GM23248 (cell line): ENCODE measurements at regions not wholly inside any gene's neighbourhood (a gene's known extent, or its start where the extent isn't known, plus 50 kb on each side); places are given as distances from the start of the nearest gene placed in this dataset.

Experiments
- DNase-seq: peaks from one replicate; pipeline ENCODE4 v3.0.0-alpha.2; 2015
- H2AFZ ChIP-seq: fragments of 200-600 bp; sonication (generic); 2 replicates; pipeline ENCODE4 v1.6.1; 2016; ENCODE audit warnings: antibody characterized with exemption
- H3F3A ChIP-seq: fragments of 200-600 bp; sonication (generic); 2 replicates; pipeline ENCODE4 v1.6.1; 2016; ENCODE audit warnings: mild to moderate bottlenecking, antibody characterized with exemption, mixed run types; ENCODE audit not compliant: insufficient read depth
- H3K27ac ChIP-seq: fragments of 200-600 bp; sonication (generic); 2 replicates; pipeline ENCODE4 v1.5.1; 2016; ENCODE audit warnings: mild to moderate bottlenecking
- H3K27me3 ChIP-seq: fragments of 200-600 bp; sonication (generic); replicated peaks from 2 replicates; pipeline ENCODE4 v1.6.1; 2016; ENCODE audit warnings: mild to moderate bottlenecking; ENCODE audit not compliant: insufficient read depth
- H3K36me3 ChIP-seq: fragments of 200-600 bp; sonication (generic); 2 replicates; pipeline ENCODE4 v1.6.1; 2016; ENCODE audit warnings: low read depth, mild to moderate bottlenecking
- H3K4me1 ChIP-seq: fragments of 200-600 bp; sonication (generic); 2 replicates; pipeline ENCODE4 v1.6.1; 2016; ENCODE audit warnings: mild to moderate bottlenecking; ENCODE audit not compliant: insufficient read depth
- H3K4me2 ChIP-seq: fragments of 200-600 bp; sonication (generic); one replicate; pipeline ENCODE4 v1.6.1; 2016; ENCODE audit warnings: mild to moderate bottlenecking; ENCODE audit not compliant: unreplicated experiment
- H3K4me3 ChIP-seq: fragments of 200-600 bp; sonication (generic); 2 replicates; pipeline ENCODE4 v1.5.1; 2016; ENCODE audit warnings: mild to moderate bottlenecking
- H3K79me2 ChIP-seq: fragments of 200-600 bp; sonication (generic); 2 replicates; pipeline ENCODE4 v1.6.1; 2016; ENCODE audit warnings: mild to moderate bottlenecking; ENCODE audit not compliant: insufficient read depth
- H3K9ac ChIP-seq: fragments of 200-600 bp; sonication (generic); 2 replicates; pipeline ENCODE4 v1.6.1; 2016; ENCODE audit warnings: mild to moderate bottlenecking
- H3K9me2 ChIP-seq: fragments of 200-600 bp; sonication (generic); 2 replicates; pipeline ENCODE4 v1.6.1; 2016; ENCODE audit warnings: mixed run types, mild to moderate bottlenecking, moderate library complexity; ENCODE audit not compliant: insufficient read depth
- H3K9me3 ChIP-seq: fragments of 200-600 bp; sonication (generic); one replicate; pipeline ENCODE4 v1.6.1; 2017; ENCODE audit warnings: low read depth
- H4K20me1 ChIP-seq: fragments of 200-600 bp; sonication (generic); 2 replicates; pipeline ENCODE4 v1.6.0; 2016; ENCODE audit not compliant: insufficient read depth
- EZH2 ChIP-seq: fragments of 200-600 bp; sonication (generic); IDR thresholded peaks from 2 replicates; pipeline ENCODE4 v1.6.1; 2018; ENCODE audit warnings: antibody characterized with exemption, mild to moderate bottlenecking; ENCODE audit not compliant: insufficient read depth, poor library complexity, severe bottlenecking
- EZH2phosphoT487 ChIP-seq: fragments of 200-600 bp; sonication (generic); IDR thresholded peaks from 2 replicates; pipeline ENCODE4 v1.6.1; 2018; ENCODE audit warnings: antibody characterized with exemption, moderate library complexity, mild to moderate bottlenecking, low read depth; ENCODE audit not compliant: insufficient read depth
- WGBS, 2 experiments: methylation state at CpG; one replicate each; pipeline ENCODE4 v1.1.6; 2015 to 2017; ENCODE audit warnings: low lambda C conversion rate in 2 of 2, low coverage in 1 of 2; ENCODE audit errors: missing lambda C conversion rate in 2 of 2; 5-methylcytosine and 5-hydroxymethylcytosine counted together
- in situ Hi-C: fragments of 300-500 bp; cut with MboI; formaldehyde crosslinking; loops from 2 replicates; pipeline ENCODE4 v1.15.0; 2020

DNA sequence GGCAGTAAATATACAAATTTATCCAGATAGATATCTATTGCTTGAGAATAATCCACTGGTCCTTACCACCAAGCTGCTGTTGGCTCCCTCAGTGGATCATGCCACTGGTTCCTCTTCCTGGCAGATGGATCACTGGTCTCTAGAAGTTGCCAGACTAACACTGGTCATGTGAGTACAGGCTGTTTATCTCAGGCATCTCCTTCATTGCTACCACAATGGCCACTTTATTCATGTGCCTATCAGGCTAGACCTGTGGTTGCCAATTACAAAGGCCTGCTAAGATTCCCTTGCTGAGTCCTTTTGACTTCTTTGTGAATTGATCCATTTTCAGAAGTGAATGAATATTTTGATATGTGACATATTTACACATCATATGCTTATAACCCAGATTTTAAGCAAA, 1659.5 kb upstream of the PCDH20 start:
- TF ChIP-seq EZH2phosphoT487 (no peak), EZH2 (no peak)
- H3K4me2 ChIP-seq = no peak overlapping the region
- no peak overlapping the region for H3K4me3 ChIP-seq
- no peaks in the 10 kb centered on the region for H3K27me3 ChIP-seq
- H3K9me2 ChIP-seq = no peaks in the 10 kb centered on the region
- H3K36me3 ChIP-seq = no peaks in the 10 kb centered on the region
- DNase-seq = no peak
- H3K27ac ChIP-seq = no peak overlapping the region
- in situ Hi-C loops = no loop called here
- no peak overlapping the region for H3K9ac ChIP-seq
- no peak overlapping the region for H2AFZ ChIP-seq
- no peaks in the 10 kb centered on the region for H3F3A ChIP-seq
- H4K20me1 ChIP-seq = no peaks in the 10 kb centered on the region
- no peaks in the 10 kb centered on the region for H3K4me1 ChIP-seq
- H3K9me3 ChIP-seq = no peaks in the 10 kb centered on the region
- H3K79me2 ChIP-seq = no peaks in the 10 kb centered on the region

DNA sequence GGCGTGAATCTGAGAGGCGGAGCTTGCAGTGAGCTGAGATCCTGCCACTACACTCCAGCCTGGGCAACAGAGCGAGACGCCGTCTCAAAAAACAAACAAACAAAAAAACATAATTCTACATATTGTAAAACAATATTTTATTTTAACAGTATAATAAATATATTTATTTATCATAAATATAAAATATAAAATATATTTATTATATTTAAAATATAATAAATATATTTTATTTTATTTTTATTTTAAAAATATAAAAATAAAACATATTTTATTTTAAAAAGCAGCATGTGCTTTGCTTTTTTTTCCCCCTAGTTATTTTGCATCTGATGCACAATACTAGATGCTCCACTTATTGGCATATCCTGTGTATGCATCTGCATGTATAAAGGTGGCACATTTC, 1634.6 kb upstream of the PCDH20 start:
- H3K79me2 ChIP-seq = no peaks in the 10 kb centered on the region
- no peaks in the 10 kb centered on the region for H3K36me3 ChIP-seq
- H4K20me1 ChIP-seq = no peaks in the 10 kb centered on the region
- TF ChIP-seq EZH2phosphoT487 = no peak
- TF ChIP-seq EZH2 = no peak
- DNase-seq = no peak
- no peak overlapping the region for H3K4me2 ChIP-seq
- no peaks in the 10 kb centered on the region for H3K27me3 ChIP-seq
- H2AFZ ChIP-seq = no peak overlapping the region
- H3K9me3 ChIP-seq = peaks cover 3% of the 10 kb centered on the region
- no peaks in the 10 kb centered on the region for H3F3A ChIP-seq
- no peaks in the 10 kb centered on the region for H3K9me2 ChIP-seq
- H3K27ac ChIP-seq = no peak overlapping the region
- in situ Hi-C loops = no loop called here
- H3K4me1 ChIP-seq = no peaks in the 10 kb centered on the region
- 76 to 78% methylated on average over 5 of the region's 5 CpGs for WGBS, 2 experiments
- H3K9ac ChIP-seq = no peak overlapping the region
- no peak overlapping the region for H3K4me3 ChIP-seq

DNA sequence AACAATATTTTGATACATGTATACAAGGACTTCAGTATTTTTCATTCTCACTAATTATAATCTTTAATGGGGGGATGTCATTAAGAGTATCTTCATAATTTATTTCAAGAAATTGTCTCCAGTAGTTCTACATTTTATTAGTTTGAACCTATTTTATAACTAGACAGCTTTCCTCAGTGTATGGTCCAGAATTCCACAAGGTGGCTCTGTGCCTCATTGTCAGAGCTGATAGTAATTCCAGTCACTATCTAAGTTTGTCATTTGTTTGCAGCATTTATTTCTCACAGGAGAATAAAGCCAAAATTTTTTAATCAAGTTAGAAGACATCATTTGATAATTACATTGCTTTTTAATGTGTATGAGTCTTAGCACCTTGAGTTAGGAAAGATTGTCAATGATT, 1633.0 kb upstream of the PCDH20 start:
- no peaks in the 10 kb centered on the region for H3K9me2 ChIP-seq
- H3K79me2 ChIP-seq = no peaks in the 10 kb centered on the region
- H3F3A ChIP-seq = no peaks in the 10 kb centered on the region
- H3K4me2 ChIP-seq = no peak overlapping the region
- H4K20me1 ChIP-seq = no peaks in the 10 kb centered on the region
- no peak overlapping the region for H3K4me3 ChIP-seq
- H3K27me3 ChIP-seq = no peaks in the 10 kb centered on the region
- no peak overlapping the region for H2AFZ ChIP-seq
- H3K36me3 ChIP-seq = no peaks in the 10 kb centered on the region
- in situ Hi-C loops = no loop called here
- no peaks in the 10 kb centered on the region for H3K4me1 ChIP-seq
- TF ChIP-seq EZH2phosphoT487 (no peak), EZH2 (no peak)
- H3K27ac ChIP-seq = no peak overlapping the region
- H3K9me3 ChIP-seq = peaks cover 3% of the 10 kb centered on the region
- no peak for DNase-seq
- no peak overlapping the region for H3K9ac ChIP-seq

- no peak for DNase-seq
- H3K27ac ChIP-seq = no peak overlapping the region
- H3K4me3 ChIP-seq = no peak overlapping the region
- 14 to 15% methylated on average over 6 of the region's 6 CpGs for WGBS, 2 experiments
- no peaks in the 10 kb centered on the region for H3F3A ChIP-seq
- H3K4me2 ChIP-seq = no peak overlapping the region
- no peaks in the 10 kb centered on the region for H3K9me2 ChIP-seq
- H3K9me3 ChIP-seq = peaks cover 3% of the 10 kb centered on the region
- H3K4me1 ChIP-seq = no peaks in the 10 kb centered on the region
- no peaks in the 10 kb centered on the region for H4K20me1 ChIP-seq
- H3K79me2 ChIP-seq = no peaks in the 10 kb centered on the region
- H3K36me3 ChIP-seq = no peaks in the 10 kb centered on the region
- no peak overlapping the region for H2AFZ ChIP-seq
- in situ Hi-C loops = no loop called here
- no peaks in the 10 kb centered on the region for H3K27me3 ChIP-seq
- no peak overlapping the region for H3K9ac ChIP-seq
- TF ChIP-seq EZH2phosphoT487 (no peak), EZH2 (no peak)
Observed at GRCh38 chr13:63044589-63045313, 1629.1 kb upstream of the PCDH20 start.

- in situ Hi-C loops = no loop called here
- TF ChIP-seq EZH2 = no peak
- TF ChIP-seq EZH2phosphoT487 = no peak
- H4K20me1 ChIP-seq = no peaks in the 10 kb centered on the region
Observed at GRCh38 chr13:63042686-63043085, 1627.0 kb upstream of the PCDH20 start.

More at GRCh38 chr13:63042686-63043085, 1627.0 kb upstream of the PCDH20 start:
- Histone ChIP-seq H3K36me3 (no peaks in the 10 kb centered on the region), H3K79me2 (no peaks in the 10 kb centered on the region), H2AFZ (no peak overlapping the region), H3F3A (no peaks in the 10 kb centered on the region), H3K9me3 (no peaks in the 10 kb centered on the region), H3K4me2 (no peak overlapping the region), H3K27me3 (no peaks in the 10 kb centered on the region), H3K27ac (no peak overlapping the region), H3K9ac (no peak overlapping the region), H3K4me3 (no peak overlapping the region), H3K9me2 (no peaks in the 10 kb centered on the region), H3K4me1 (no peaks in the 10 kb centered on the region)
- no peak for DNase-seq
- WGBS, 2 experiments = 12 to 16% methylated on average over 2 of the region's 2 CpGs
